Thoracic aorta (tissue), 2 donors: ENCODE measurements at regions not wholly inside any gene's neighbourhood (a gene's known extent, or its start where the extent isn't known, plus 50 kb on each side); places are given as distances from the start of the nearest gene placed in this dataset.

Experiments
- ATAC-seq: fragments of 150-250 bp; one replicate; pipeline ENCODE4 v1.8.0; 2017; ENCODE audit warnings: low read depth; ENCODE audit not compliant: insufficient number of reproducible peaks, low FRiP score
- DNase-seq: peaks from one replicate; pipeline ENCODE4 v3.0.0-alpha.2; 2020; ENCODE audit warnings: low spot score
- H3K27ac ChIP-seq, 2 donors: fragments of 200-600 bp; sonication (generic); 1 replicate in 1 of 2; 2 replicates in 1 of 2; pipeline ENCODE4 v1.5.1; 2016; ENCODE audit warnings: mild to moderate bottlenecking in 2 of 2, moderate library complexity in 2 of 2
- H3K27me3 ChIP-seq: fragments of 200-600 bp; sonication (generic); replicated peaks from 2 replicates; pipeline ENCODE4 v1.6.0; 2016; ENCODE audit warnings: mild to moderate bottlenecking; ENCODE audit not compliant: insufficient read depth
- H3K36me3 ChIP-seq: fragments of 200-600 bp; sonication (generic); one replicate; pipeline ENCODE4 v1.5.1; 2016
- H3K4me1 ChIP-seq, 2 donors: fragments of 200-600 bp; sonication (generic); 1 replicate in 1 of 2; 2 replicates in 1 of 2; pipeline versions ENCODE4 v1.5.1 to v1.6.0; 2016; ENCODE audit warnings: low read depth in 2 of 2, mild to moderate bottlenecking in 1 of 2; ENCODE audit not compliant: control insufficient read depth in 1 of 2
- H3K4me3 ChIP-seq: fragments of 200-600 bp; sonication (generic); 2 replicates; pipeline ENCODE4 v1.5.1; 2016; ENCODE audit warnings: mild to moderate bottlenecking
- H3K9me3 ChIP-seq: fragments of 200-600 bp; sonication (generic); 2 replicates; pipeline ENCODE4 v1.5.1; 2016
- CTCF ChIP-seq: fragments of 200-600 bp; sonication (generic); IDR thresholded peaks from one replicate; pipeline ENCODE4 v1.5.1; 2019; ENCODE audit warnings: antibody characterized with exemption

- Histone ChIP-seq H3K4me3 (no peak overlapping the region), H3K4me1 (no peaks in the 10 kb centered on the region), H3K27me3 (no peaks in the 10 kb centered on the region), H3K9me3 (no peaks in the 10 kb centered on the region), H3K36me3 (no peaks in the 10 kb centered on the region), H3K27ac (no peak overlapping the region)
- ATAC-seq (no peak), DNase-seq (no peak)
- no peak for TF ChIP-seq CTCF
Measured at GRCh38 chr16:17887963-17888362, 417.2 kb upstream of the XYLT1 start.

- no peaks in the 10 kb centered on the region for H3K4me1 ChIP-seq
- no peaks in the 10 kb centered on the region for H3K9me3 ChIP-seq
- no peaks in the 10 kb centered on the region for H3K27me3 ChIP-seq
- DNase-seq (no peak), ATAC-seq (no peak)
- no peaks in the 10 kb centered on the region for H3K36me3 ChIP-seq
- H3K4me3 ChIP-seq: no peak overlapping the region
- TF ChIP-seq CTCF: no peak
- no peak overlapping the region for H3K27ac ChIP-seq
Measured at GRCh38 chr16:17885659-17886207, 415.0 kb upstream of the XYLT1 start.

GRCh38 chr16:17877821-17878360 is 407.1 kb upstream of the XYLT1 start:
- Histone ChIP-seq H3K27ac (no peak overlapping the region), H3K4me3 (no peak overlapping the region), H3K9me3 (no peaks in the 10 kb centered on the region), H3K4me1 (no peaks in the 10 kb centered on the region), H3K36me3 (no peaks in the 10 kb centered on the region), H3K27me3 (no peaks in the 10 kb centered on the region)
- DNase-seq: no peak
- no peak for TF ChIP-seq CTCF
- no peak for ATAC-seq

GRCh38 chr16:17866996-17867395 is 396.2 kb upstream of the XYLT1 start:
- Histone ChIP-seq H3K27ac (no peak overlapping the region), H3K9me3 (no peaks in the 10 kb centered on the region), H3K36me3 (no peaks in the 10 kb centered on the region), H3K4me3 (no peak overlapping the region), H3K27me3 (no peaks in the 10 kb centered on the region), H3K4me1 (no peaks in the 10 kb centered on the region)
- DNase-seq (no peak), ATAC-seq (no peak)
- no peak for TF ChIP-seq CTCF

- no peaks in the 10 kb centered on the region for H3K9me3 ChIP-seq
- no peaks in the 10 kb centered on the region for H3K4me1 ChIP-seq
- H3K27ac ChIP-seq: no peak overlapping the region
- TF ChIP-seq CTCF: no peak
- H3K27me3 ChIP-seq: no peaks in the 10 kb centered on the region
- no peak for ATAC-seq
- no peak for DNase-seq
- no peak overlapping the region for H3K4me3 ChIP-seq
- H3K36me3 ChIP-seq: no peaks in the 10 kb centered on the region
Measured at GRCh38 chr16:17861981-17862479, 391.3 kb upstream of the XYLT1 start.
